Activated naive CD4-positive, alpha-beta T cell treated with anti-CD3 and anti-CD28 coated beads, Interleukin-2, amount 50 U/mL, for 24 hours (primary cell): ENCODE measurements at regions not wholly inside any gene's neighbourhood (a gene's known extent, or its start where the extent isn't known, plus 50 kb on each side); places are given as distances from the start of the nearest gene placed in this dataset.
A peak's percentile ranks its signal among the peaks of the same experiment; 100 is the strongest.
"Not testable (repeated sequence)": the region's sequence is repeated elsewhere in the genome, so short reads cannot be mapped to it uniquely, and the experiment has no call there.

Experiments
- H3K27ac Mint-ChIP-seq: one replicate; pipeline ENCODE4 v1.8.0; 2021; ENCODE audit warnings: mild to moderate bottlenecking, mixed read lengths
- H3K27me3 Mint-ChIP-seq: one replicate; pipeline ENCODE4 v1.8.0; 2021; ENCODE audit warnings: mixed read lengths
- H3K36me3 Mint-ChIP-seq: one replicate; pipeline ENCODE4 v1.8.0; 2021; ENCODE audit warnings: mixed read lengths
- H3K4me1 Mint-ChIP-seq: one replicate; pipeline ENCODE4 v1.8.0; 2021; ENCODE audit warnings: mixed read lengths
- H3K4me3 Mint-ChIP-seq: one replicate; pipeline ENCODE4 v1.8.0; 2021; ENCODE audit warnings: mild to moderate bottlenecking, mixed read lengths
- H3K9me3 Mint-ChIP-seq: one replicate; pipeline ENCODE4 v1.8.0; 2021; ENCODE audit warnings: mixed read lengths

DNA sequence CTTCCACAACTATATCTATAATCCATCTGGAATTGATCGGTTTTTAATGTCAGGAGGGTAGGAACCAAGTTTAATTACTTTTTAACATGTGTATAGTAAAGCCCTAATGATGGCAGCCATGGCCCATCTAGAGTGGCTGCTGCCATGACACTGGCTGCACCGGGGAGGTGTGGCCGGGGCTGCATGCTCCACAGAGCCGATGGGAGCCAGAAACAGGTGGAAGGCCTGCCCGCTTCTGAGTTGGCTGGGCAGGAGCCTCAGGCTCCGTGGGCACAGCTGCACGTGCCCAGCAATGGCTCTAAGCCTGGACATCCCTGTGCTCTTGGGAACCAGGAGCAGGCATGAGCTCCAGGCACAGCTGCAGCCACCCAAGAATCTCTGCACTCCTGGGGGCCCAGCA is 73.0 kb downstream of the GBP6 start:
- no peak overlapping the region for H3K4me3 Mint-ChIP-seq

GRCh38 chr1:89438301-89438700 is 74.4 kb downstream of the GBP6 start:
- H3K27me3 Mint-ChIP-seq, H3K27ac Mint-ChIP-seq, H3K9me3 Mint-ChIP-seq, H3K4me1 Mint-ChIP-seq, H3K36me3 Mint-ChIP-seq, H3K4me3 Mint-ChIP-seq: not testable (repeated sequence)

More for the DNA sequence above, 73.0 kb downstream of the GBP6 start:
- H3K27me3 Mint-ChIP-seq, result no peaks in the 10 kb centered on the region
- peaks cover 7% of the 10 kb centered on the region for H3K36me3 Mint-ChIP-seq
- H3K9me3 Mint-ChIP-seq, result peaks cover 4% of the 10 kb centered on the region
- no peaks in the 10 kb centered on the region for H3K4me1 Mint-ChIP-seq
- no peak overlapping the region for H3K27ac Mint-ChIP-seq

GRCh38 chr1:89440911-89441310 is 77.1 kb downstream of the GBP6 start:
- peaks cover 8% of the 10 kb centered on the region for H3K36me3 Mint-ChIP-seq
- no peaks in the 10 kb centered on the region for H3K27me3 Mint-ChIP-seq
- H3K27ac Mint-ChIP-seq, result no peak overlapping the region

DNA sequence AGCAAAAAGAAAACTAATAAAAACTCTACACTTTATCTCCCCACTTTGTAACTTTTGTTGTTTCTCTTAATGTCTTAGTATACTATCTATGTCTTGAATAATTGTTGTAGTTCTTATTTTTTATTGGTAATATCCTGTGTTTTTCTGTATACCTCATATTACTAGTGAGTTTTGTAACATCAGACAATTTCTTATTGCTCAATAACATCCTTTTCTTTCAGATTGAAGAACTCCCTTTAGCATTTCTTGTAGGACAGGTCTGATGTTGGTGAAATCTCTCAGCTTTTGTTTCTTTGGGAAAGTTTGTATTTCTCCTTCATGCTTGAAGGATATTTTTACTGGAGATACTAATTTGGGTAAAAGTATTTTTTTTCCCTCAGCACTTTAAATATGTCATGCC is 79.8 kb upstream of the LRRC8B start:
- Mint-ChIP-seq H3K27ac (no peak overlapping the region), H3K4me1 (peaks cover 7% of the 10 kb centered on the region)

More at GRCh38 chr1:89440911-89441310, 77.1 kb downstream of the GBP6 start:
- H3K4me1 Mint-ChIP-seq, result no peaks in the 10 kb centered on the region
- H3K9me3 Mint-ChIP-seq, result peaks cover 10% of the 10 kb centered on the region
- H3K4me3 Mint-ChIP-seq, result no peak overlapping the region

GRCh38 chr1:89451011-89451410 is 73.6 kb upstream of the LRRC8B start:
- H3K27me3 Mint-ChIP-seq, result peaks cover 1% of the 10 kb centered on the region
- peak overlapping the region; percentile 79 for H3K4me3 Mint-ChIP-seq
- no peaks in the 10 kb centered on the region for H3K36me3 Mint-ChIP-seq
- H3K9me3 Mint-ChIP-seq, result no peaks in the 10 kb centered on the region
- peaks cover 34% of the 10 kb centered on the region for H3K4me1 Mint-ChIP-seq
- peak overlapping the region; percentile 95 for H3K27ac Mint-ChIP-seq

More for the DNA sequence above, 79.8 kb upstream of the LRRC8B start:
- no peak overlapping the region for H3K4me3 Mint-ChIP-seq
- peaks cover 2% of the 10 kb centered on the region for H3K36me3 Mint-ChIP-seq
- peaks cover 2% of the 10 kb centered on the region for H3K27me3 Mint-ChIP-seq
- peaks cover 5% of the 10 kb centered on the region for H3K9me3 Mint-ChIP-seq

DNA sequence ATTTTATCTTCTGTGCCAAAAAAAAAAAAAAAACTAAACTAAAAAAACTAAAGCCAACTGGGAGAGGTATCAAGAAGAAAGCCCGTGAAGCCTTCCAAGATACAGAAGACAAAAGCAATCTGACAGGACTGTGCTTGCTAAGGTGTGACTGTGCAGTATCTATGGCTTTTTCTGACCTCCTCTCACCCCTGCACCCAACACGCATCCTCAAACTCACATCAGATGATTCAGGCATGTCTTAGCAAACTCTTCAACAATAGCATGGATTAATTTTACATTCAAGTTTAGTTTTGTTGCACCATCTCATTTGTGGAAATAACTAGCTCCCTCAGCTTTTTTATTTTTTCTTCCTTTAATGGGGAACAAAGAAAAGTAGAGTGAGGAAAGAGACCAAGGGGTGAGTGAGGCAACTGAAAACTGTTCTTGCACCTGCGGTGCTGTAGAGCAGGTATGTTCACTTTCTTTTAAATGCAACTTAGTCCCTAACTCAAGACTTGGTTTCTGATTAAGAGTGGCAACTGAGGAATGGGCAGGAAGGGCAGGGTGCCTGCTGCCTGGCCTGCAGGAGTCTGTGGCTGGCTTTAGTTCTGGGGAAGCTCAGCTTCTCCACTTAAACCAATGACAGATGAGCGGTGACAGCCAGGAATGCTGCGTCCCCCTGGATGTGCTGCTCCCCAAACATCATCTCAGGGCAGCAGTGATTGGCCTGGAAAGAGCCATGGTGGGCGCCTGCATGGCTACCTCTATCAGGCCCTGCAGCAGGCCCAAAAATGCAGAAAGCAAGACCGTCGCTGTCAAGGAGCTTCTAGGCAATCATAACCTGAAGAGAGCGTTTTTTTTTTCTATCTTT is 71.3 kb upstream of the LRRC8B start:
- peaks cover 34% of the 10 kb centered on the region for H3K4me1 Mint-ChIP-seq
- peaks cover 2% of the 10 kb centered on the region for H3K27me3 Mint-ChIP-seq
- H3K27ac Mint-ChIP-seq, result no peak overlapping the region
- H3K4me3 Mint-ChIP-seq, result no peak overlapping the region
- no peaks in the 10 kb centered on the region for H3K9me3 Mint-ChIP-seq
- no peaks in the 10 kb centered on the region for H3K36me3 Mint-ChIP-seq

GRCh38 chr1:89454845-89455521 is 69.6 kb upstream of the LRRC8B start:
- H3K4me3 Mint-ChIP-seq, result no peak overlapping the region
- H3K36me3 Mint-ChIP-seq, result no peaks in the 10 kb centered on the region
- H3K4me1 Mint-ChIP-seq, result peaks cover 25% of the 10 kb centered on the region
- peaks cover 2% of the 10 kb centered on the region for H3K27me3 Mint-ChIP-seq
- H3K27ac Mint-ChIP-seq, result no peak overlapping the region
- H3K9me3 Mint-ChIP-seq, result no peaks in the 10 kb centered on the region

DNA sequence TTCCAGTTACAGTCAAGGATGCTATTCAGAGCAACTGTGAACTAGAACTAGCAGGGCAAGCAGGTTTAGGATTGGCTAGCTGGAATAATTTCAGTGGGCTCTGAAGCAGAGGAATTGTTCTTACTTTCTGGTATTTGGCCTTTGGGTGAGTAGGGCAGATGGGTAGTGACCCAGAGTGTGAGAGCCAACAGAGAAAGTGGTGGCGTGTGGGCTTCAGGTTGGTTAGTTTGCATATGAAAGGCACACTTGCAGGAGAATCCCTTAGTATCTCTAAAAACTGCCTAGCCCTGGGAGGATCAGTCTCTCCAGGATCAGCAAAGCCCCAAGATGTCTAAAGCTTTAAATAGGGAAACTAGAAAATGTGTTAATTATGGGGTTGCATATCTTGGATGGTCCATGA is 67.6 kb upstream of the LRRC8B start:
- Mint-ChIP-seq H3K36me3 (no peaks in the 10 kb centered on the region), H3K27me3 (peaks cover 6% of the 10 kb centered on the region), H3K9me3 (no peaks in the 10 kb centered on the region), H3K4me3 (no peak overlapping the region), H3K4me1 (peaks cover 7% of the 10 kb centered on the region), H3K27ac (no peak overlapping the region)

GRCh38 chr1:89459081-89459480 is 65.5 kb upstream of the LRRC8B start:
- peaks cover 15% of the 10 kb centered on the region for H3K27me3 Mint-ChIP-seq
- no peak overlapping the region for H3K27ac Mint-ChIP-seq
- H3K4me1 Mint-ChIP-seq, result peaks cover 14% of the 10 kb centered on the region
- no peaks in the 10 kb centered on the region for H3K9me3 Mint-ChIP-seq
- no peaks in the 10 kb centered on the region for H3K36me3 Mint-ChIP-seq
- H3K4me3 Mint-ChIP-seq, result no peak overlapping the region

DNA sequence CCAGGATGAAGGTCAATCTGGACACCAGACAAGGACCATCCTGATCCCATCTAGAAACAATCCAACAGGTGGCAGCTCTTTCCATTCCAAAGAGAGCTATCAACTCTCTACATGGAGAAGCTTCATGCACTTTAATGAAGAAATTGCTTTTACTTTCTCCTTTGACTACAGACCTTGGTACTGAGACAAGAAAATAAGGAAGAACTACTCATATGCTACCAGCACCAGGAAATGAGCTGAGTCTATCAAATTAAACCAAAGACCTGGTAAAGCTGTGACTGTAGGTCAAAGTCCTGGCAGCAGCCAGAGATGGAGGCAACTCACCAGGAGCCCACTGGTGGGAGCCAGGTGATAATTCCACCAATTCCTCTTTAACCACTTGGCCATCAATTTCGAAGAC is 64.3 kb upstream of the LRRC8B start:
- Mint-ChIP-seq H3K27me3 (peaks cover 24% of the 10 kb centered on the region), H3K9me3 (no peaks in the 10 kb centered on the region)

GRCh38 chr1:89462250-89462649 is 62.4 kb upstream of the LRRC8B start:
- peaks cover 23% of the 10 kb centered on the region for H3K4me1 Mint-ChIP-seq
- no peaks in the 10 kb centered on the region for H3K9me3 Mint-ChIP-seq
- H3K36me3 Mint-ChIP-seq, result no peaks in the 10 kb centered on the region
- no peak overlapping the region for H3K27ac Mint-ChIP-seq
- no peak overlapping the region for H3K4me3 Mint-ChIP-seq
- peaks cover 27% of the 10 kb centered on the region for H3K27me3 Mint-ChIP-seq

More for the DNA sequence above, 64.3 kb upstream of the LRRC8B start:
- Mint-ChIP-seq H3K27ac (no peak overlapping the region), H3K4me3 (no peak overlapping the region), H3K36me3 (no peaks in the 10 kb centered on the region), H3K4me1 (peaks cover 20% of the 10 kb centered on the region)

DNA sequence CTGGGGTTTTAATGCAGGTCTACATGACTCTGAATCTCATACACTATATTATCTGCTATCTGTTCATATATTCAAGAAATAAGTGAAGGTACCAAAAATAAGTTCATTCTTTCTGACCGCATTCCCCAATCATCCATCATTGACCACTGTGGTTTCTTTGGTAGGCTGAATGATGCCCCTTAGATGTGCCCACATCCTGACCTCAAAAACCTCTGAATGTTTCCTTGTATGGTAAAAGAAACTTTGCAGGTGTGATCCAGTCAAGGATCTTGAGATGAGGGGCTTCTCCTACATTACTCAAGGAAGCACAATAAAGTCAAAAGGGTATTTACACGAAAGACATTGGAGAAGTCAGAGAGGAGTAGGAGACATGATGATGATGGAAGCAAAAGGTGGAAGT is 60.6 kb upstream of the LRRC8B start:
- Mint-ChIP-seq H3K9me3 (no peaks in the 10 kb centered on the region), H3K4me1 (peaks cover 23% of the 10 kb centered on the region), H3K27me3 (peaks cover 28% of the 10 kb centered on the region), H3K4me3 (no peak overlapping the region), H3K27ac (peak overlapping the region; percentile 23), H3K36me3 (no peaks in the 10 kb centered on the region)

DNA sequence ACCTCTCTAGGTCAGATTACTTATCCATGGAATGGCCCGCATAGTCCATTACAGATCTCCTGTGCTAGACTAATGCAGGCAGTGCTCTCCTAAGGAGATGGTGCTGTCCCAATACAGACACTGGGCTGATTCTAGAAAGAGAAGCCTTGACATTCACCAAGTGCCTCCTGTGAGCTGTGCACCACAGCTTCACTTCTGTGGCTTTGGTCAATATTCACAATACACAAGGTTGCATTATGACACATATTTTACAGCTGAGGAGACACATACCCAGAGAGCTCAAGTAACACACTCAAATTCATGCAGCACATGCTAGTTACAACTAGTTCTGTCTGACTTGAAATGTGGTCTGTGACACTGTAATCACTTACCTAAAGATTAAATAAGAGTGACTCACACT is 59.4 kb upstream of the LRRC8B start:
- Mint-ChIP-seq H3K9me3 (no peaks in the 10 kb centered on the region), H3K4me1 (peaks cover 23% of the 10 kb centered on the region), H3K27me3 (peaks cover 28% of the 10 kb centered on the region), H3K27ac (peak overlapping the region; percentile 48), H3K4me3 (no peak overlapping the region), H3K36me3 (no peaks in the 10 kb centered on the region)

DNA sequence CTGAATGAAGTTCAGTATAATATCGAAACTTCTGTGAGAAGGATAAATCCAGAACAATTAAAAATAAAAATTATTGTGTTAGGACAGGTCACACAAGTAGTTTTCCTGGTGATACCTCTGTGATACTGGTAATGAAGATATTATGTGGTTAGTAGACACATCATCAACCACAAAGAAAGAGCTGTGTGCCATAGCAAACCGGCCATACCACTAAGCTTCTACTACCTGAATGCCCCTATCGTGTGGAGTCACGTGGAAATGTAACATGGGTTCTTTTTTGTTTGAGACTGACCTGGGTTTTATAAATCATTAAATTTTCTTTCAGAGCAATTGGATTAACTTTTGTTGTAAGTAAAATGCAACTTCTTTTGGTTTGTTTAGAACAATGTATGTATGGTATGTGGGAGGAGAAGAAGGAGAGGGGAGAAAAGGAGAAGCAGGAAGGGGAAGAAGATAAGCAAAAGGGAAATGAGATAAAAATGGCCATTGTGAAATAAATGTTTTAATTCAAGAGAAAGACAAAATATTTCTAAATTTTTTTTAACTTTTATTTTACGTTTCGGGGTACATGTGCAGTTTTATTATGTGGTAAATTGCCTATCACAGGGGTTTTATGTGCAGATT is 58.2 kb upstream of the LRRC8B start:
- Mint-ChIP-seq H3K9me3 (no peaks in the 10 kb centered on the region), H3K36me3 (no peaks in the 10 kb centered on the region), H3K4me3 (no peak overlapping the region), H3K27me3 (peaks cover 26% of the 10 kb centered on the region), H3K4me1 (peaks cover 23% of the 10 kb centered on the region), H3K27ac (no peak overlapping the region)

DNA sequence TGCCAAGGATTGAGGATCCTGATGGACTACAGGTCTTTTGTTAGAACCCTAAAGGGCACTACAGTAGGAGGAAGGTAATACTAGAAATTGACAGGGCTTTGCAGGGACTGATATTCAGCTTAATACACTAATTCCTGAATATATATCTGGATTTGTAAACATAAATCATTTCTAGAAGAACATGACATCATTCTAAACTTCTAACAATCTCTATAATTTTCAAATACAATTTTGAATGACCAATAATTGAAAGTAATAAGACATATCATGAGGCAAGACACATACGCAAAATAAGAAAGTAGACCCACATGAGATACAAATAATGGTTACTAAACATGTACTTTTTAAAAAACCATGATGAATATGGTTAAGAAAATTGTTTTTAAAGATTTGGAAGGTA is 52.4 kb upstream of the LRRC8B start:
- peaks cover 5% of the 10 kb centered on the region for H3K9me3 Mint-ChIP-seq
- H3K4me3 Mint-ChIP-seq, result no peak overlapping the region
- peaks cover 12% of the 10 kb centered on the region for H3K36me3 Mint-ChIP-seq
- H3K27me3 Mint-ChIP-seq, result peaks cover 2% of the 10 kb centered on the region
- H3K27ac Mint-ChIP-seq, result no peak overlapping the region
- peaks cover 7% of the 10 kb centered on the region for H3K4me1 Mint-ChIP-seq

GRCh38 chr1:89472886-89473417 is 51.7 kb upstream of the LRRC8B start:
- H3K36me3 Mint-ChIP-seq, result peaks cover 12% of the 10 kb centered on the region
- H3K27ac Mint-ChIP-seq, result no peak overlapping the region
- peaks cover 7% of the 10 kb centered on the region for H3K4me1 Mint-ChIP-seq
- H3K27me3 Mint-ChIP-seq, result peaks cover 1% of the 10 kb centered on the region
- H3K9me3 Mint-ChIP-seq, result peaks cover 5% of the 10 kb centered on the region
- no peak overlapping the region for H3K4me3 Mint-ChIP-seq
